HCT116 (cell line): ENCODE measurements at regions not wholly inside any gene's neighbourhood (a gene's known extent, or its start where the extent isn't known, plus 50 kb on each side); places are given as distances from the start of the nearest gene placed in this dataset.

ENCODE experiments used
- ATAC-seq: fragments of 200-7000 bp; cut with Tn5 transposase; 2 replicates; pipeline ENCODE4 v1.9.1; 2020; ENCODE audit warnings: mild to moderate bottlenecking, moderate library complexity
- BruUV-seq: library from RNA; stranded (reverse); fragments of 400-500 nt; replicated peaks from 2 replicates; lab custom pipeline; 2021; lab: Mats Ljungman, UMichigan
- CTCF ChIA-PET: fragments of 300-600 bp; sonication (Branson Sonifier 250); formaldehyde crosslinking; loops from one replicate; lab custom pipeline; 2021; ENCODE audit warnings: antibody characterized with exemption; lab: Charles Lee
- POLR2A ChIA-PET: fragments of 300-600, 350-600 bp; sonication (Branson Sonifier 250); formaldehyde crosslinking; loops from one replicate; lab custom pipeline; 2021; ENCODE audit warnings: antibody characterized with exemption; lab: Charles Lee
- RAD21 ChIA-PET, 2 experiments: fragments of 300-600 bp; sonication (Branson Sonifier 250); formaldehyde crosslinking; loops; one replicate each; lab custom pipeline; 2023; ENCODE audit warnings: low total read pairs in 2 of 2; ENCODE audit not compliant: uncharacterized antibody in 2 of 2, unreplicated experiment in 2 of 2, low non-redundant PET in 1 of 2; lab: Charles Lee
- DNase-seq: peaks from one replicate; pipeline ENCODE4 v3.0.0-alpha.2; 2010; ENCODE audit warnings: low read depth, low spot score
- H2AFZ ChIP-seq: fragments of 200-600 bp; shearing (Covaris generic), sonication (generic); 2 replicates; pipeline ENCODE4 v1.6.1; 2017; ENCODE audit warnings: low read depth, mixed run types, mixed read lengths, antibody characterized with exemption, low read length; ENCODE audit not compliant: poor library complexity, severe bottlenecking
- H3K27ac ChIP-seq: 2 replicates; pipeline ENCODE4 v1.5.1; 2012; ENCODE audit warnings: low read depth, low read length
- H3K27me3 ChIP-seq: fragments of 200-600 bp; sonication (generic); 2 replicates; pipeline ENCODE4 v1.6.1; 2016; ENCODE audit warnings: mixed run types, low read length, mixed read lengths; ENCODE audit not compliant: insufficient read depth
- H3K36me3 ChIP-seq, 2 experiments: fragments of 200-500 bp in 1 of 2; fragments of 200-600 bp in 1 of 2; sonication (Bioruptor generic) in 1 of 2; sonication (generic) in 1 of 2; 2 replicates each; pipeline versions ENCODE4 v1.5.1 to v1.6.1; 2014 to 2016; ENCODE audit warnings: low read length in 2 of 2, inconsistent platforms in 1 of 2, mixed read lengths in 1 of 2, mixed run types in 1 of 2; ENCODE audit not compliant: insufficient read depth in 2 of 2, control insufficient read depth in 1 of 2
- H3K4me1 ChIP-seq, 2 experiments: fragments of 200-600 bp in 1 of 2; sonication (generic) in 1 of 2; 2 replicates each; pipeline versions ENCODE4 v1.5.1 to v1.6.1; 2012 to 2017; ENCODE audit warnings: low read length in 2 of 2, inconsistent platforms in 1 of 2, mild to moderate bottlenecking in 1 of 2, mixed read lengths in 1 of 2, mixed run types in 1 of 2, moderate library complexity in 1 of 2; ENCODE audit not compliant: insufficient read depth in 2 of 2, control insufficient read depth in 1 of 2
- H3K4me2 ChIP-seq: fragments of 200-600 bp; sonication (generic); 2 replicates; pipeline ENCODE4 v1.6.1; 2017; ENCODE audit warnings: mixed run types, low read length, mixed read lengths
- H3K4me3 ChIP-seq, 2 experiments: fragments of 200-600 bp in 1 of 2; sonication (generic) in 1 of 2; replicated peaks in 1 of 2; 2 replicates each; pipeline ENCODE4 v1.5.1; 2011 to 2016; ENCODE audit warnings: low read length in 2 of 2, control low read depth in 1 of 2, low read depth in 1 of 2, mild to moderate bottlenecking in 1 of 2, mixed read lengths in 1 of 2, mixed run types in 1 of 2
- H3K79me2 ChIP-seq: fragments of 200-600 bp; sonication (generic); 2 replicates; pipeline ENCODE4 v1.6.1; 2017; ENCODE audit warnings: mild to moderate bottlenecking, mixed run types, low read length, moderate library complexity, mixed read lengths; ENCODE audit not compliant: insufficient read depth
- H3K9ac ChIP-seq: fragments of 200-600 bp; sonication (generic); 2 replicates; pipeline ENCODE4 v1.6.1; 2016; ENCODE audit warnings: low read length, mixed read lengths
- H3K9me2 ChIP-seq: fragments of 200-600 bp; sonication (generic), shearing (Covaris generic); 2 replicates; pipeline ENCODE4 v1.6.1; 2017; ENCODE audit warnings: mixed run types, mild to moderate bottlenecking, moderate library complexity; ENCODE audit not compliant: insufficient read depth
- H3K9me3 ChIP-seq, 2 experiments: fragments of 200-500 bp in 1 of 2; fragments of 200-600 bp in 1 of 2; sonication (Bioruptor generic) in 1 of 2; sonication (generic) in 1 of 2; 2 replicates each; pipeline ENCODE4 v1.6.1; 2014 to 2017; ENCODE audit warnings: low read length in 2 of 2, mixed read lengths in 2 of 2, inconsistent platforms in 1 of 2, low read depth in 1 of 2, mild to moderate bottlenecking in 1 of 2, mixed run types in 1 of 2, moderate library complexity in 1 of 2; ENCODE audit not compliant: control insufficient read depth in 1 of 2, insufficient read depth in 1 of 2
- H4K20me1 ChIP-seq: fragments of 200-600 bp; sonication (generic), shearing (Covaris generic); 2 replicates; pipeline ENCODE4 v1.6.1; 2017; ENCODE audit warnings: mixed run types, mild to moderate bottlenecking, moderate library complexity; ENCODE audit not compliant: insufficient read depth
- CBX3 ChIP-seq: IDR thresholded peaks from 2 replicates; pipeline ENCODE4 v1.6.1; 2012; ENCODE audit warnings: low read depth
- CEBPB ChIP-seq: IDR thresholded peaks from 2 replicates; pipeline ENCODE4 v1.6.1; 2012; ENCODE audit warnings: low read depth
- ELF1 ChIP-seq: IDR thresholded peaks from 2 replicates; pipeline ENCODE4 v1.6.1; 2012; ENCODE audit warnings: low read depth, borderline replicate concordance
- EZH2phosphoT487 ChIP-seq: fragments of 200-600 bp; IDR thresholded peaks from 2 replicates; pipeline ENCODE4 v1.6.1; 2018; ENCODE audit warnings: antibody characterized with exemption, borderline replicate concordance
- FOSL1 ChIP-seq: IDR thresholded peaks from 2 replicates; pipeline ENCODE4 v1.6.1; 2012; ENCODE audit warnings: low read depth
- JUND ChIP-seq: IDR thresholded peaks from 2 replicates; pipeline ENCODE4 v1.6.1; 2012
- POLR2A ChIP-seq: IDR thresholded peaks from 2 replicates; pipeline ENCODE4 v1.7.0; 2011; ENCODE audit warnings: borderline replicate concordance; ENCODE audit not compliant: insufficient read depth, insufficient read length; ENCODE audit errors: extremely low read depth
- POLR2AphosphoS5 ChIP-seq: IDR thresholded peaks from 2 replicates; pipeline ENCODE4 v1.6.1; 2011; ENCODE audit warnings: mild to moderate bottlenecking, low read depth, low read length, moderate library complexity
- RAD21 ChIP-seq: IDR thresholded peaks from 2 replicates; pipeline ENCODE4 v1.6.1; 2012; ENCODE audit warnings: low read depth, mild to moderate bottlenecking
- SIN3A ChIP-seq: IDR thresholded peaks from 2 replicates; pipeline ENCODE4 v1.6.1; 2012; ENCODE audit warnings: low read depth
- SP1 ChIP-seq: IDR thresholded peaks from 2 replicates; pipeline ENCODE4 v1.6.1; 2012; ENCODE audit warnings: low read depth
- SRF ChIP-seq: IDR thresholded peaks from 2 replicates; pipeline ENCODE4 v1.6.1; 2012; ENCODE audit warnings: low read depth
- TCF7L2 ChIP-seq: IDR thresholded peaks from 2 replicates; pipeline ENCODE4 v1.7.0; 2011; ENCODE audit warnings: borderline replicate concordance, inconsistent platforms; ENCODE audit not compliant: insufficient read depth, insufficient read length; ENCODE audit errors: extremely low read depth
- YY1 ChIP-seq: IDR thresholded peaks from 2 replicates; pipeline ENCODE4 v1.6.1; 2011; ENCODE audit warnings: low read length, low read depth, moderate library complexity, mild to moderate bottlenecking; ENCODE audit not compliant: insufficient replicate concordance; ENCODE audit errors: extremely low read depth
- ZNF274 ChIP-seq: fragments of 200-500 bp; sonication (Bioruptor generic); IDR thresholded peaks from 2 replicates; pipeline ENCODE4 v1.6.1; 2014; ENCODE audit warnings: mild to moderate bottlenecking, low read depth, low read length, inconsistent platforms
- intact Hi-C: fragments of 100-400 bp; cut with micrococcal nuclease; formaldehyde crosslinking; loops from 2 replicates; pipeline ENCODE4 v1.10.0; 2022
- TF ChIP-seq, protein P1 (sequence below): IDR thresholded peaks from 2 replicates; pipeline ENCODE4 v1.6.1; 2012
- TF ChIP-seq, protein P2 (sequence below): IDR thresholded peaks from 2 replicates; pipeline ENCODE4 v1.6.1; 2012
- TF ChIP-seq, protein P3 (sequence below), 3 experiments: fragments of 200-600 bp in 1 of 3; sonication (generic) in 1 of 3; IDR thresholded peaks in 2 of 3; conservative IDR thresholded peaks in 1 of 3; 2 replicates each; pipeline ENCODE4 v1.5.1; 2012 to 2017; ENCODE audit warnings: low read depth in 2 of 3, low read length in 2 of 3, antibody characterized with exemption in 1 of 3, borderline replicate concordance in 1 of 3, control low read depth in 1 of 3, mild to moderate bottlenecking in 1 of 3, mixed read lengths in 1 of 3, mixed run types in 1 of 3, moderate library complexity in 1 of 3; ENCODE audit not compliant: insufficient read depth in 1 of 3

DNA sequence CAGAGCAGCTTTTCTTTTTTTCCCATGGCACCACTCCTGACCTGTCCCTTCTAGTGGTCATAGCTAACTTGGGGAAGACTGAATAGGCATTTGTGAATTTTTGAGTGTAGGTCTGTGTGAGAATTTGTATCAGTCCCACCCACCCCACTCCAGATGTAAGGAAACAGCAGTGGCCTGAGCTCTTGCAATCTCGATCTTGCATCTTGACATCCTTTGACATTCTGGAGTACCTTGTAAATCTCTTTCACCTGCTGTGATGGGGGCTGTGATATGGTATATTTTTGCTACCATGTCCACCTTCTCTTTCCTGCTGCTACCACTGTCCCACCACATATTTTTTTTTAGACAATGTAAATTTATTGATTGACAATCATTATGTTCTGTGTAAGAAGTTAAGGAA lies 289.3 kb downstream of the MAP2K6 start:
- peaks cover 0 to 4% of the 10 kb centered on the region in 2 experiments; a peak in 2 of 4 replicates for H3K9me3 ChIP-seq
- H3K4me3 ChIP-seq: no peak overlapping the region
- H3K4me1 ChIP-seq: no peaks in the 10 kb centered on the region
- no peaks in the 10 kb centered on the region for H3K79me2 ChIP-seq
- H4K20me1 ChIP-seq: no peaks in the 10 kb centered on the region
- no peaks in the 10 kb centered on the region for H3K36me3 ChIP-seq
- H3K27ac ChIP-seq: no peak overlapping the region
- H3K9me2 ChIP-seq: no peaks in the 10 kb centered on the region
- H3K4me2 ChIP-seq: no peak overlapping the region
- DNase-seq (no peak), ATAC-seq (no peak)
- H3K9ac ChIP-seq: no peak overlapping the region
- intact Hi-C loops: no loop called here
- no peaks in the 10 kb centered on the region for H3K27me3 ChIP-seq
- BruUV-seq: no TSS peak
- ChIA-PET CTCF (no interaction called here), POLR2A (no interaction called here), RAD21 (no interaction called here)
- no peak for TF ChIP-seq FOSL1
- TF ChIP-seq, protein P1, sequence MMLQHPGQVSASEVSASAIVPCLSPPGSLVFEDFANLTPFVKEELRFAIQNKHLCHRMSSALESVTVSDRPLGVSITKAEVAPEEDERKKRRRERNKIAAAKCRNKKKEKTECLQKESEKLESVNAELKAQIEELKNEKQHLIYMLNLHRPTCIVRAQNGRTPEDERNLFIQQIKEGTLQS: no peak
- TF ChIP-seq TCF7L2: no peak
- no peak for TF ChIP-seq CEBPB
- no peak for TF ChIP-seq EZH2phosphoT487
- TF ChIP-seq CBX3: no peak
- TF ChIP-seq ZNF274: no peak
- no peak for TF ChIP-seq POLR2A
- no peak for TF ChIP-seq SRF
- TF ChIP-seq, protein P2, sequence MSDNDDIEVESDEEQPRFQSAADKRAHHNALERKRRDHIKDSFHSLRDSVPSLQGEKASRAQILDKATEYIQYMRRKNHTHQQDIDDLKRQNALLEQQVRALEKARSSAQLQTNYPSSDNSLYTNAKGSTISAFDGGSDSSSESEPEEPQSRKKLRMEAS: no peak
- no peak for TF ChIP-seq POLR2AphosphoS5
- no peak overlapping the region for H2AFZ ChIP-seq

DNA sequence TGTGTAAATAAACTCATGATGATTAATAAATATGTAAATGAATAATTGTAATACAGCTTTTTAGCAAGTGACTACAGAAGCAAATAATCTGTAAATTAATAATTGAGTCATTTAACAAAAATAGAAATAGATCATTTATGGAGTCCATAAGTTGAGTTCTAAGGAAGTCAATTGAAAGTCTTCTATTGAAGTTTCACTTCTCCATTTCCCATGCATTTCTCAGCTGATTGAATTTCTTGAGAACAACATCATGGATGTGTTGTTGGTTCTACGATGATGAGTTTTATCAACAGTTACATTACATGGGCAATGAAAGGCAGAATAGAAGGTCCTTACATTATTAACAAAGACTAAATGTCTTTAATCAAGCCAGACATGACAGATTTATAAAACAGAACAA lies 290.4 kb downstream of the MAP2K6 start:
- intact Hi-C loops: no loop called here
- ChIA-PET CTCF (no interaction called here), POLR2A (no interaction called here), RAD21 (no interaction called here)
- H3K4me1 ChIP-seq: no peaks in the 10 kb centered on the region
- no peaks in the 10 kb centered on the region; a peak in 1 of 4 replicates for H3K9me3 ChIP-seq
- ATAC-seq: no peak
- no peak overlapping the region for H3K9ac ChIP-seq
- no peak overlapping the region for H3K4me3 ChIP-seq
- H3K4me2 ChIP-seq: no peak overlapping the region
- no peak overlapping the region for H2AFZ ChIP-seq
- H3K27ac ChIP-seq: no peak overlapping the region
- H3K27me3 ChIP-seq: no peaks in the 10 kb centered on the region
- H3K79me2 ChIP-seq: no peaks in the 10 kb centered on the region
- H3K9me2 ChIP-seq: no peaks in the 10 kb centered on the region
- BruUV-seq: no TSS peak
- DNase-seq: no peak
- H4K20me1 ChIP-seq: no peaks in the 10 kb centered on the region
- H3K36me3 ChIP-seq: no peaks in the 10 kb centered on the region
- TF ChIP-seq SP1 (no peak), CEBPB (no peak), SIN3A (no peak), CBX3 (no peak), ELF1 (no peak), POLR2A (no peak), RAD21 (no peak), YY1 (no peak), SRF (no peak), EZH2phosphoT487 (no peak), JUND (no peak)
- TF ChIP-seq, protein P3, sequence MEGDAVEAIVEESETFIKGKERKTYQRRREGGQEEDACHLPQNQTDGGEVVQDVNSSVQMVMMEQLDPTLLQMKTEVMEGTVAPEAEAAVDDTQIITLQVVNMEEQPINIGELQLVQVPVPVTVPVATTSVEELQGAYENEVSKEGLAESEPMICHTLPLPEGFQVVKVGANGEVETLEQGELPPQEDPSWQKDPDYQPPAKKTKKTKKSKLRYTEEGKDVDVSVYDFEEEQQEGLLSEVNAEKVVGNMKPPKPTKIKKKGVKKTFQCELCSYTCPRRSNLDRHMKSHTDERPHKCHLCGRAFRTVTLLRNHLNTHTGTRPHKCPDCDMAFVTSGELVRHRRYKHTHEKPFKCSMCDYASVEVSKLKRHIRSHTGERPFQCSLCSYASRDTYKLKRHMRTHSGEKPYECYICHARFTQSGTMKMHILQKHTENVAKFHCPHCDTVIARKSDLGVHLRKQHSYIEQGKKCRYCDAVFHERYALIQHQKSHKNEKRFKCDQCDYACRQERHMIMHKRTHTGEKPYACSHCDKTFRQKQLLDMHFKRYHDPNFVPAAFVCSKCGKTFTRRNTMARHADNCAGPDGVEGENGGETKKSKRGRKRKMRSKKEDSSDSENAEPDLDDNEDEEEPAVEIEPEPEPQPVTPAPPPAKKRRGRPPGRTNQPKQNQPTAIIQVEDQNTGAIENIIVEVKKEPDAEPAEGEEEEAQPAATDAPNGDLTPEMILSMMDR (IDR thresholded peaks at IDR 0.05 in 2 of 3, conservative IDR thresholded peaks at IDR 0.05 in 1 of 3; ENCODE audit: borderline replicate concordance in 1 of 3, insufficient read depth in 1 of 3, low read depth in 2 of 3, low read length in 2 of 3): no peak
